ENCODE measurements at regions not wholly inside any gene's neighbourhood (a gene's known extent, or its start where the extent isn't known, plus 50 kb on each side); places are given as distances from the start of the nearest gene placed in this dataset.

DNA sequence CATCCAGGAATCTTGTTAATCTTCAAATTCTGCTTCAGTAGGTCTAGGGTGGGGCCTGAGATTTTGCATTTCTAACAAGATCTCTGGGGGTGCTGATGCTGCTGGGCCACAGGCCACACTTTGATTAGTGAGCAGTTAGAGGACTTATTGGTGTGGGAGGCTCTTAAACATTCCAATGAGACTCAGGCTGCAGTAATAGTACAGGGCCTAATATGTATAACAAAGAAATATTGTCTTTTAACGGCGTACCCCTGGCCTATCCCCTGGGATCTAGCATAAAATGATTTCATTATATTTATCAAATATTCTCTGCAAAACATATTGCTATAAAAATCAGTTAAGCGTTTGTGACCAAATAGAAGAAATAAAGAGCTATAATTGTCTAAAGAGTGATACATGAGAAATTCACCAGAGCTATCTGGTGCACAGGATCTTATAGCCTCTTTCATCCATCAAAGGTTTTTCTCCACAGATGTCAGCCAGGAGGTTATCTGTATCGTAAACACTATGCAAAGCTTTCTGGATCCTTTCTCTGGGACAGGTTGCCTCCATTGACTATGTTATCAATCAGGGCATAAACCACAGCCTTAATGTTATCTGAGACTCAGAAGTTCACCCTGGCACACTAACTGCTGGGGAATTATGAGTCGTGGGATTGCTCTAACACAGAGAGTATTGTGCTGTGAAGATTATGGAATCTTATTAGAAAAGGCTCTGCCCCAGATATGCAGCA is 488.5 kb upstream of the MAP3K7 start:
- no peaks in the 10 kb centered on the region for H4K20me1 ChIP-seq (ENCODE audit: insufficient read depth)
- H3K9me3 ChIP-seq (ENCODE audit: low read length), result no peaks in the 10 kb centered on the region
- H3K27me3 ChIP-seq (ENCODE audit: insufficient read depth, low read depth, low read length), result no peaks in the 10 kb centered on the region
- TF ChIP-seq TAF1 (IDR thresholded peaks at IDR 0.05; ENCODE audit: low read depth), result no peak
- TF ChIP-seq EP300 (conservative IDR thresholded peaks at IDR 0.05; ENCODE audit: poor library complexity, severe bottlenecking), result no peak
- no peak for TF ChIP-seq SMC3 (conservative IDR thresholded peaks at IDR 0.05; ENCODE audit: poor library complexity)
- TF ChIP-seq, protein P1, sequence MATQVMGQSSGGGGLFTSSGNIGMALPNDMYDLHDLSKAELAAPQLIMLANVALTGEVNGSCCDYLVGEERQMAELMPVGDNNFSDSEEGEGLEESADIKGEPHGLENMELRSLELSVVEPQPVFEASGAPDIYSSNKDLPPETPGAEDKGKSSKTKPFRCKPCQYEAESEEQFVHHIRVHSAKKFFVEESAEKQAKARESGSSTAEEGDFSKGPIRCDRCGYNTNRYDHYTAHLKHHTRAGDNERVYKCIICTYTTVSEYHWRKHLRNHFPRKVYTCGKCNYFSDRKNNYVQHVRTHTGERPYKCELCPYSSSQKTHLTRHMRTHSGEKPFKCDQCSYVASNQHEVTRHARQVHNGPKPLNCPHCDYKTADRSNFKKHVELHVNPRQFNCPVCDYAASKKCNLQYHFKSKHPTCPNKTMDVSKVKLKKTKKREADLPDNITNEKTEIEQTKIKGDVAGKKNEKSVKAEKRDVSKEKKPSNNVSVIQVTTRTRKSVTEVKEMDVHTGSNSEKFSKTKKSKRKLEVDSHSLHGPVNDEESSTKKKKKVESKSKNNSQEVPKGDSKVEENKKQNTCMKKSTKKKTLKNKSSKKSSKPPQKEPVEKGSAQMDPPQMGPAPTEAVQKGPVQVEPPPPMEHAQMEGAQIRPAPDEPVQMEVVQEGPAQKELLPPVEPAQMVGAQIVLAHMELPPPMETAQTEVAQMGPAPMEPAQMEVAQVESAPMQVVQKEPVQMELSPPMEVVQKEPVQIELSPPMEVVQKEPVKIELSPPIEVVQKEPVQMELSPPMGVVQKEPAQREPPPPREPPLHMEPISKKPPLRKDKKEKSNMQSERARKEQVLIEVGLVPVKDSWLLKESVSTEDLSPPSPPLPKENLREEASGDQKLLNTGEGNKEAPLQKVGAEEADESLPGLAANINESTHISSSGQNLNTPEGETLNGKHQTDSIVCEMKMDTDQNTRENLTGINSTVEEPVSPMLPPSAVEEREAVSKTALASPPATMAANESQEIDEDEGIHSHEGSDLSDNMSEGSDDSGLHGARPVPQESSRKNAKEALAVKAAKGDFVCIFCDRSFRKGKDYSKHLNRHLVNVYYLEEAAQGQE (IDR thresholded peaks at IDR 0.05; ENCODE audit: borderline replicate concordance), result no peak
- no peak for TF ChIP-seq RAD21 (conservative IDR thresholded peaks at IDR 0.05)
- TF ChIP-seq EZH2 (IDR thresholded peaks at IDR 0.05; ENCODE audit: borderline replicate concordance, insufficient read depth, low read length, poor library complexity, severe bottlenecking), result no peak
- TF ChIP-seq, protein P2, sequence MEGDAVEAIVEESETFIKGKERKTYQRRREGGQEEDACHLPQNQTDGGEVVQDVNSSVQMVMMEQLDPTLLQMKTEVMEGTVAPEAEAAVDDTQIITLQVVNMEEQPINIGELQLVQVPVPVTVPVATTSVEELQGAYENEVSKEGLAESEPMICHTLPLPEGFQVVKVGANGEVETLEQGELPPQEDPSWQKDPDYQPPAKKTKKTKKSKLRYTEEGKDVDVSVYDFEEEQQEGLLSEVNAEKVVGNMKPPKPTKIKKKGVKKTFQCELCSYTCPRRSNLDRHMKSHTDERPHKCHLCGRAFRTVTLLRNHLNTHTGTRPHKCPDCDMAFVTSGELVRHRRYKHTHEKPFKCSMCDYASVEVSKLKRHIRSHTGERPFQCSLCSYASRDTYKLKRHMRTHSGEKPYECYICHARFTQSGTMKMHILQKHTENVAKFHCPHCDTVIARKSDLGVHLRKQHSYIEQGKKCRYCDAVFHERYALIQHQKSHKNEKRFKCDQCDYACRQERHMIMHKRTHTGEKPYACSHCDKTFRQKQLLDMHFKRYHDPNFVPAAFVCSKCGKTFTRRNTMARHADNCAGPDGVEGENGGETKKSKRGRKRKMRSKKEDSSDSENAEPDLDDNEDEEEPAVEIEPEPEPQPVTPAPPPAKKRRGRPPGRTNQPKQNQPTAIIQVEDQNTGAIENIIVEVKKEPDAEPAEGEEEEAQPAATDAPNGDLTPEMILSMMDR (IDR thresholded peaks at IDR 0.05; ENCODE audit: poor library complexity, severe bottlenecking), result no peak
- TF ChIP-seq MXI1 (conservative IDR thresholded peaks at IDR 0.05; ENCODE audit: poor library complexity, severe bottlenecking), result no peak
- no peak for TF ChIP-seq POLR2AphosphoS5 (IDR thresholded peaks at IDR 0.05)
- no peaks in the 10 kb centered on the region for H3K36me3 ChIP-seq (ENCODE audit: insufficient read depth, low read length)
- no peak overlapping the region for H2AFZ ChIP-seq (ENCODE audit: low read depth, low read length)
- H3K79me2 ChIP-seq (replicated peaks; ENCODE audit: insufficient read depth, low read length), result no peaks in the 10 kb centered on the region
- no peak overlapping the region for H3K27ac ChIP-seq (ENCODE audit: low read length)
- no peaks in the 10 kb centered on the region for H3K9me2 ChIP-seq (ENCODE audit: insufficient read depth, low read length)
- no peak overlapping the region for H3K4me2 ChIP-seq (ENCODE audit: low read length)
- no peak overlapping the region for H3K4me3 ChIP-seq (ENCODE audit: low read length)
- H3K9ac ChIP-seq (ENCODE audit: low read length), result no peak overlapping the region
- H3F3A ChIP-seq (ENCODE audit: insufficient read depth, low read length, poor library complexity, severe bottlenecking), result no peaks in the 10 kb centered on the region

DNA sequence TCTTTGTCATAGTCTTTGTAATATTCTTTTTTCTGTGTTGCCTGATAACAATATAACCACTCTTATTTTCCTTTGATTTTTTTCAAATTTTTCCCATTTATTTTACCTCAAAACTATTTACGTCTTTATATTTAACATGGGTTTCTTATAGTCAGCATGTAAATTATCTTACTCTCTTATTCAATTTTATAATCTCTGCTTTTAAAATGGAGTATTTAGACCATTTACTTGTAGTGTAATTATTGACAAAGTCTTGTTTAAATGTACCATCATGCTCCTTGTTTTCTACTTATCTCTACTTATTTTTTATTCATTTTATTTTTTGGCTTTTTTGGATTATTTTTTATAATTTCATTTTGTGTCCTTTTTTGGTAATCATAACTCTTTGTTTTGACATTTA is 476.5 kb upstream of the MAP3K7 start:
- Histone ChIP-seq H3F3A (ENCODE audit: insufficient read depth, low read length, poor library complexity, severe bottlenecking) (no peaks in the 10 kb centered on the region), H3K4me2 (ENCODE audit: low read length) (no peak overlapping the region), H2AFZ (ENCODE audit: low read depth, low read length) (no peak overlapping the region), H3K36me3 (ENCODE audit: insufficient read depth, low read length) (no peaks in the 10 kb centered on the region), H3K9ac (ENCODE audit: low read length) (no peak overlapping the region), H3K79me2 (replicated peaks; ENCODE audit: insufficient read depth, low read length) (no peaks in the 10 kb centered on the region), H3K27me3 (ENCODE audit: insufficient read depth, low read depth, low read length) (no peaks in the 10 kb centered on the region), H3K9me3 (ENCODE audit: low read length) (no peaks in the 10 kb centered on the region), H4K20me1 (ENCODE audit: insufficient read depth) (no peaks in the 10 kb centered on the region), H3K9me2 (ENCODE audit: insufficient read depth, low read length) (no peaks in the 10 kb centered on the region), H3K27ac (ENCODE audit: low read length) (no peak overlapping the region), H3K4me3 (ENCODE audit: low read length) (no peak overlapping the region)
- no peak for TF ChIP-seq POLR2AphosphoS5 (IDR thresholded peaks at IDR 0.05)
- TF ChIP-seq, protein P1 (IDR thresholded peaks at IDR 0.05; ENCODE audit: borderline replicate concordance), result no peak
- no peak for TF ChIP-seq TAF1 (IDR thresholded peaks at IDR 0.05; ENCODE audit: low read depth)
- no peak for TF ChIP-seq RAD21 (conservative IDR thresholded peaks at IDR 0.05)
